ENCODE measurements at regions not wholly inside any gene's neighbourhood (a gene's known extent, or its start where the extent isn't known, plus 50 kb on each side); places are given as distances from the start of the nearest gene placed in this dataset.
"Not testable (repeated sequence)": the region's sequence is repeated elsewhere in the genome, so short reads cannot be mapped to it uniquely, and the experiment has no call there.

DNA sequence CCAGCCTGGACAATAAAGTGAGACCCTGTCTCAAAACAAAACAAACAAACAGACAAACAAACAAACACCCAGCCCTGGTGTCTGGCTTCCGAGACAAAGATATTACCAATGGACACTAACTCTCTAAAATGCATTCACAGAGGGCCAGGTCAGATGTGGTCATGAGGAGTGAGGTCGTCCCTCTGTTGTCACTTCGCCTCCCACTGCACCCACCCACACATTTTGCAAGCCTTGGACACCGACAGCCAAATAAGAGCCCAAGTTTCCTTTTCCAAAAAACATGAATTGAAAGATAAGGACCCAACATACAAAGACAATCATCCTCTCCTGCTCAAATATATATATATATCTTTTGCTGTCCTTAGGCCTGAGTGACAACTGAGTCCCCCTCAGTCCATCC lies 319.9 kb downstream of the TSN start:
- DNase-seq: no peak

DNA sequence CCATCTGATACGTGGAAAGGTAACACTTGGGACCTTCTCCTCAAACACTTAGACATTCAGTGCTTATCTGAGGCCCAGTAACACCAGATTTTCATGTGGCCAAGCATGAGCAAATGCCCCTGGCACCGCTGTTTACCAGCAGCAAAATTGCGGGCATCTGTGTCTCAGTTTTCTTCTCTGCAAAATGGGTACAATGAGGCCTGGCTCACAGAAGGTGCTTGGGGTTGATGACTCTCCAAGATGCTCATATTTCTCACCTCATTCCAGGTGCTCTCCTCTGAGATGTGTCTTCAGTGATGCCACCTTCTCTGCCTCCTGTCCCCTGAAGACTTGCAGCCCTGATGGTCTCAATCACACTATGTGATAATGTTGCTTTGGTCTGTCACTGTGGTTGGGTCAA lies 321.7 kb downstream of the TSN start:
- DNase-seq: no peak

DNA sequence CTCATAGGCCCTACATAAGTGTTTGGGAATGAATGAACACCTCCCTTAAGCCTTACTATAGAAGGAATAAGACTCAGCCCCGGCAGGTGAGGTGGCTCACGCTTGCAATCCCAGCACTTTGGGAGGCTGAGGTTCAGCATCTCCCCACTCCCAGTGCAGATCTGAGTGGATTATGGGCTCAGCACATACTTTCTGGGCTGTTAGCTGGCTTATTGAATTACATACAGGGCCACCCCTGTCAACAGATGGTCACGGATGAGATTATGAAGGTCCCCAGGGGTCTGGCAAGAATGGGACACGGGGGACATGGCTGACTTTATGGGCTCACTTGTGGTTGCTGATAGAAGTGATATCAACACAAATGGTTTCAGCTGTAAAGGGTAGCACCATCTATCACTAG lies 322.3 kb downstream of the TSN start:
- DNase-seq: no peak

DNA sequence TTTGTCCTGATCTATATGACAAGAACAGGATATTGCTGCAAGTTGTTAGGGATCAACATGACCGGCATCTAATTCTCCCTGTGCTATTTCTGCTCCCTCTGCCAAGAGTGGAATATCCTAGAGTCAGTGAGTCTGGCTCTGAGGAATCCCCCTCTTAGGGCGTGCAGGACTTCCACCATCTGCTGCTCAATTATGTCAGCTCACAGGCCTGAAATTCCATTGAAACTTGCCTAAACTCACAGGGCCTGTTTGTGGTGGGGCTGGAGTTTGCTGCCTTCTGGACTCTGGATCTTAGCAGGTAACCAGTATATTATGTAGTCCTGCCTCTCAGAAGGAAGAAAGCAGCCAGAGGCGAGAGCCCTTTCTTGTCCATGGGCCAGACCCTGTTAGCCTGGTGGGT lies 323.0 kb downstream of the TSN start:
- DNase-seq: no peak

DNA sequence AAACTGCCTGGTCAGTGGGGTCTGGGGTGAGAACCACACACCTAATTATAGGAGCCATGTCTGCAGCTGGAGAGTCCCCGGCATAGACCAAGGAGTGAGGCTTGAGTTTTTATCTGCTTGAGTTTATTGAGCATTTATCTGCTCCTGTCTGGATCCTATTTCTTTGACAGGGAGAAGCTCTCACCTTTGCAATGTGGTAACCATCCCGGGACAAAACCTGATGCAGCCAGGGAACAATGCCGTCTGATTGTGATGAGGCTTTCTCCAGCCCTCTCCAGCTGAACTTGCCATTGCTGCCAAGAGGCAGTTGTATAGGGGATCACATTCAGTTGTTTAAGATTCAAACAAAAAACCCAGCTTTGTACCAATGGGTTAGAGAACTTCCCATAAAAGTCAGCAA lies 324.4 kb downstream of the TSN start:
- no peak for DNase-seq

DNA sequence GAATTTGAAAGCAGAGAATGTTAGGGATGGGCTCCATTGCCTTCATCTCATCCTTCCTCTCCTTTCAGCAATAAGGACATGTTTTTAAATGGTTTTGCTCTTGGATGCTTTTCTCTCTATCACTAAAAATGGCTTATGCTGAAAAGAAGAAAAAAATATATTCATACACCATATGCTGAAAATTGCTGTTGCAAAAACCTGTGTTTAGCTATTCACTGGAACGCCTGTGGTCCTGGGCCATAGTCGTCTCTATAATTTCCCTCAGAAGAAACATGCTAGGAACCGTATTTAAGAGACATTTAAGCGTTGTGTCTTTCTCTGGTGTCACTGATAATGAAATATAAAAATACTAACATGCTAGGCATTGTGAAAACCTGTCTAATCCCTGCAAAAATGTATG lies 324.9 kb downstream of the TSN start:
- DNase-seq: no peak

DNA sequence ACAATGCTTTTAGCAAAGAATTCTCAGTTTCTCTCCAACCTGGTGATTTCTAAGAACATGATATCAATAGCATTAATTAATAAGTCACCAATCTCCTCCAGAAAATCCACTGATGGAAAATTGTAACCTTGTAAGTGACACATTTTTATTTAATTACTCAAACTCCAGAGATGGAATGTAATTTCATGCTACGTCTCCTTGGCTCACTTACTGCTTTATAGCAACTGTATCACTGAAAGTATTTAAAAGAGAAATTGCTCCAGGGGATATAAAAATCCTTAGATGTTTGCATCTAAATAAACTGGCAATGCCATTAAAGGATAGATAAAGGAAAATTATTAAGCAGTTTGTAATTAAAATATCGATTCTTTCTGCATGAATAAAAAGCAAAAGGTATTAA lies 325.4 kb downstream of the TSN start:
- no peak for DNase-seq

DNA sequence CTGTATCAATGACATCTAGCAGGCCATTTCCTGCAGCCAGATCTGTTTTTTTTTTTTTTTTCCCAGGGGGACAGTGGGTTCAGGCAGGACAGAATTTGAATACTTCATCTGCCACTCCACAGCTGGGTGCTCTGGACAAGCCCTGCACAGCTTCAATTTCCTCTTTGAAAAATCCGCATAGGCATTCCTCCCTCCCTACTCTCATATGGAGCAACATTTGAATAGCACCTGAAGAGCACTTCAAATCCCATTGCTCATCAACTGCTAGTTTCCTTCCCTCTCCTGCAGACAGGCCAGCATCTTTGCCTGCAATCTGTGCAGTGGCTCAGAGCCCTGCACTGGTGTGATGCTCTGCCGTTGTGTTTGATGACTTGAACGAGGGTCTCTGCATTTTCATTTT lies 326.3 kb downstream of the TSN start:
- no peak for DNase-seq

DNA sequence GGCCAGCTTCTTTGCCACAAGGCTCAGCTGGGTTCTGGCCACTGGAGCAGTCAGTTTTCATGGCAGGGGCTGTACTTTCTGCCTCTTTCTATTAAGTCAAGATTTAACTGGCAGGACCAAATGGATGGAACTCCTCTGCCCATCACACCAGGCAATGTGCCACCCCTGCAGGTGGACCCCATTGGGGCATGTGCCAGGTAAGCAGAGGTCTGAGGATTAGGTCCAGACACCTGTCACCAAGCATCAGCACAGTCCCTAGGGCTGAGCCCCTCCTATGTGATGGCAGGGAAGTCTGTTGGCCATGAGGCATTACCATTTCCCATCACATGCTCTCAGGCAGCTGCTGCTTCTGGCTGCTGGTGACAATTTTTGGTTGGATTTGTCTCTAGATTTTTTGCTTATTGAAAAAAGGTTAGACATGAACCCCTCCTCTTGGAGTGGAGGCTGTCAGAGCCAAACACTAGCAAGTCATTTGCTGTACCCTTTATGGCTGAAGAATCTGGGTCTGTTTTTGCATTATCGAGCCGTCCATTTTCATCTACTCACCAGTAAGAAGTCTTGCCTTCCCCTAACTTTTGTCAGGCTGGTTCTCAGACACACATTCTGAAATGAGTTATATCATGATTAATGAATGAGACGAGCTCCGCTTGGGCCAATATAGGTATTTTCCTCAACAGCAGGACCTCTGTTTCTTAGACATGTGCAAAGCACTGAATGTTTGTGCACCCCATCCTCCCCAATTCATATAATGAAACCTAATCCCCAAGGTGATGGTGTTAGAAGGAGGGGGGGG lies 328.0 kb downstream of the TSN start:
- DNase-seq: no peak

DNA sequence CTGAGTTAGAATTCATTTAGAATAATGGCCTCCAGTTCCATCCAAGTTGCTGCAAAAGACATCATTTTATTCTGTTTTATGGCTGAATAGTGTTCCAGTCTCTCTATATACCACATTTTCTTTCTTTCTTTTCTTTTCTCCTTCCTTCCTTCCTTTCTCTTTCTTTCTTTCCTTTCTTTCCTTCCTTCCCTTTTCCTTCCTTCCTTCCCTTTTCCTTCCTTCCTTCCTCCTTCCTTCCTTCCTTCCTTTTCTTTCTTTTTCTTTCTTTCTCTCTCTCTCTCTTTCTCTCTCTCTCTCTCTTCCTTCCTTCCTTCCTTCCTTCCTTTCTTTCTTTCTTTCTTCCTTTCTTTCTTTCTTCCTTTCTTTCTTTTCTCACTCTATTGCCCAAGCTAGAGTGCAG lies 330.2 kb downstream of the TSN start:
- DNase-seq: not testable (repeated sequence)

DNA sequence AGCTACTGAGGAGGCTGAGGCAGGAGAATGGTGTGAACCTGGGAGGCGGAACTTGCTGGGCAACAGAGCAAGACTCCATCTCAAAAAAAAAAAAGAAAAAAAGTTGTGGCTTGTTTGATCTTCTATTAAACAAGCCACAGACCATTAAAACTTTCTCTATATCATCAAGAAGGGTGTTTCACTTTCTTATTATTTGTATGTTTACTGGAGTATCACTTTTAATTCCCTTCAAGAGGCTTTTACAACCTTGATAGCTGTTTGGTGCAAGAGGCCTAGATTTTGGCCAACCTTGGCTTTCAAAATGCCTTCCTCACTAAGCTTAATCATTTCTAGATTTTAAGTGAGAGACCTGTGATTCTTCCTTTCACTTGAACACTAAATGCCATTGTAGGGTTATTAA lies 339.1 kb downstream of the TSN start:
- DNase-seq: no peak

DNA sequence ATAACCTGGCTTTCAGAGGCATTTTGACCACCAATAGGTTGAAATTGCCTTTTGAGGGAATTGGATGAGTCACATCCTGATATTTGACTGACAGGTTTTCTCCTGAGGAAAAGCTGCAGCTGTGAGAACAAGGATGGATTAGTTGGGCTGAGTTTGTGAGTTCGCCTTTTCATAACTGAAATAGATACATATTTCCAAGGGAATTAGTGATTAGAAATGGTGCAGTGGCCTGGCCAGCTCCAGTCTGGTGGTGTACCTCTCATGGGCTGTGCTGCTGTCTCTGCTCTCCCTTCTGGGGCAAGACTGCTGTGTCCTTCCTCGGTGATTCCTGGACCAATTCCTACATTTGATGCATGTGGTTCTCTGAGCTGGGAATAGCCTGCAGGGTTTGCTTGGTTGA lies 341.3 kb downstream of the TSN start:
- no peak for DNase-seq

DNA sequence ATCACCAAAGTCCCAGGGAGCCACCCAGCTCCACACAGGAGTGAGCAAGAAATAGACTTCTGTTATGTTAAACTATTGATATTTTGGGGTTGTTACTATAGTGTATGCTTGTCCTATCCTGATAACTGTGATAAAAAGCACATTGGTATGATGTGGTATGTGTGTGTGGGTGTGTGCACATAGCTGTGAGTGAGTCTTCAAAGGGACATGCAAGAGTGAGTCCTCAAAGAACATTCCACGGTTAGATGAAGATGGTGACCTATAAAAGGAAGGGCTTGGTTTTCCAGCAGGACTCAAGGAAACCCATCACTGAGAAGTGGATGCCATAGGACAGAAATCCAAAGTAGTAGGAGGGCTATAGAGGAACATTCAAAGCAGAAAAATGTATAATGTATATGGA lies 342.9 kb downstream of the TSN start:
- no peak for DNase-seq

DNA sequence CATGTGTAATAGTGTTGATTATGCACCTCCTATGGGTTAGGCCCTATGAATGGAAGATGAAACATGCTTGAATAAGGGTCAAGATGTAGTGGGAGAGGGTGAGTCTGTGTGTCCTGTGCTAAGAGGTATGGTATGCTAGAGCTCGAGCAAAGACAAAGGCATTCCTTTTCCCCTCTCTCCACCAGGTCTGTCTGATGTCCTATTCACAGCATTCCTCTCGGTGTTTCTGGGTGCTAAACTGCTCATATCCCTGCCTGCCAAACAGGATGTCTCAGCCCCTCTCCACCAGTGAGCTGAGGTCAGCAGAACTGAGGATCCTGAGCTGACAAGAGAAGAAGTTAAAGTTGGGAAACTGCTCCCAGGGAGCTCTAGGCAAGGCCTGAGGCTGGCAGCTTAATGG lies 344.9 kb downstream of the TSN start:
- no peak for DNase-seq

DNA sequence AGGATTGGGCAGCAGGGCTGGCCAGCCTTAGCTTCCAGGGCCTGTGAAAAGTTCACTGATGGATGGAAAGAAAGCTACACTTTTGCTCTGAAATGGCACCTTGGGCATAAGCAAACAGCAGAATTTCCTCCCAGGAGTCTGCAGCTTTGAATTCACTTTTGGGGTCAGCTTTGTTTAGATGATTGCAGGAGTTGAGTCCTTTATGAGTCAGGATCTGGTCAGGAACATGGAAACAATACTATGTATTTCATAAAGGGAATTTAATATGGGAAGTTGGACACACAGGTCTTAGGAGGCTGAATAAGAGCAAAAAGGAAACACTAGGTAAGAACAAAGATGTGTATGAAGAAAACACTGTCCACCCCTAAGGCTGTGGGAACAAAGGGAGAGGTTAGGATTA lies 345.3 kb downstream of the TSN start:
- no peak for DNase-seq

DNA sequence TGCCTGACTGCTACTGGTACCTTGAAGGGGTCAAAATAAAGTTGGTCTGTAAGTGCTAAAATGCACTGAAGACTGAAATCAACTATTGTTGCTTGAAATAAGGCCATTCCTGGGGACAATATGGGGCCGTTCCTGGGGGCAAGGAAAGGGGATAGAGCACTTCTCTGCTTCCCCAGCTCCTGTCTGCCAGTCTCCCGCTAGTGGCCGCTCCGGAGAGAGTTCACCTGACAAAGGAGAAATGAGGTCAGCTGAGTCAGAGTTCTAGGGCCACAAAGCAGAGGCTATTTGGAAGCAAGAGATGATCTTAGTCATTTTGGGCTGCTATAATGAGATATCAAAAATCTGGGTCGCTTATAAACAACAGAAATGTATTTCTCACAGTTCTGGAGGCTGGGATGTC lies 345.9 kb downstream of the TSN start:
- no peak for DNase-seq

DNA sequence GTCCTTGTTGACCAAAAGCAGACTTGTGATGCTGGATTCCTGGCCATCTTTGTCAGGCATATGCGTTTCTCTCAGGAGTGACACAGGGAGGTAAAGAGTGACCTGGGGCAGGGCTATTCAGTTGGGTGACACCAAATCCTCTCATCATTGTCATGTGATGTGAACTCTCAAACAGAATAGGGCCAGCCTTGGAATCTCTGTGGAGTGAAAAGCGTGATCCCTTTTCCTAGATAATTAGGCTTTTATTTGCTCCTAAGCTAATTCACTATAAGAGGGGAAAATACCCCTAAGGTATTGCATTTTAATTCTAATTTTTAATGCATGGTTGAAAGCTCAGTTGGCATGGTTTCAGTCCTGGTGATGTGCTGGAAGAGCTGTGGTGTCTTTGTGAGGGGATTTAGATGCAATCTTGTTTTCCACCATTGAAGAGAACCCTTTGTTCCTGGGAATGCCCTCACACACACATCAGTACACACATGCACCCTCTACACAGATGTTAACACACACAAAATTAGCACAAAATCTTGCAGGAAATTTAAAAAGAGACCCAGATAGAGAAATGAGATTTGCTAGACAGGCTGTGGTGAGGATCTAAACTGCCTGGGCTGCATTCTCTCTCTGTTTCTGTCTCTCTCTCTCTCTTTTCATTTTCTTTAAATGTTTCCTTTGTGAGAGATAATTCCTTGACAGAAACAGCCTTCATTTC lies 349.9 kb downstream of the TSN start:
- DNase-seq: no peak

DNA sequence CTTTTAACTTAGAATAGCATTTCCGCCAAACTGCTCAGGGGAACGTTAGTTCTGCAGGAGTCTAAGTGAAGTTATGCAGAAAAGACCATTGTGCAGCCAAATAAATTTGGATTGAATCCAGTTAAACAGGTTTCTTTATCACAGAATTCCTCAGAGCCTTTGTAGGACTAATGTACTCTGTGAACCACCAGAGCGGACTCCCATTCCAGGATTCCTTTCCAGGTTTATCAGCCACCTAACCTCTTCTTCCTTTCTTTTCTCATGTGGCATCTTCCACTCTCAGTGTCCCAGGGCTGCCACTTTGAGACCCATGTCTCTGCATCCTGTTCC lies 350.4 kb downstream of the TSN start:
- DNase-seq: no peak

DNA sequence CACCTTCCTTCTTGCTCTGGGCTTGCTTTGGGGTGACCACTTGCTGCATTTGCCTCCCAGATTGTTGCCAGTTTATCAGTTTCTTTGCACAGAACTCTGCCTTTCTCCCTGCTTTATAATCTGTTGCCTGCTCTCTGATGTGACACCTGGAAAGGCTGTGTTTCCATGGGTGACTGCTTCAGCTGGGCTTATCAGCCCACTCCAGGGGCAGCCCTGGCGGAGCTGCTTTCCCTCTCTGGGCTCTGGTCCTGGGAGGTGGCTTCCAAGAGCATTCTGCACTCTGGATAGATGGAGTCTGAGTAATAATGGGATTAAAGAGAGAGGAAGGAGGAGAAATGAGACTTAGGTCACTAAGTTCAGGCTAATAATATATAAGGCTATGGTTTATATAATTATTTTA lies 352.7 kb downstream of the TSN start:
- no peak for DNase-seq

DNA sequence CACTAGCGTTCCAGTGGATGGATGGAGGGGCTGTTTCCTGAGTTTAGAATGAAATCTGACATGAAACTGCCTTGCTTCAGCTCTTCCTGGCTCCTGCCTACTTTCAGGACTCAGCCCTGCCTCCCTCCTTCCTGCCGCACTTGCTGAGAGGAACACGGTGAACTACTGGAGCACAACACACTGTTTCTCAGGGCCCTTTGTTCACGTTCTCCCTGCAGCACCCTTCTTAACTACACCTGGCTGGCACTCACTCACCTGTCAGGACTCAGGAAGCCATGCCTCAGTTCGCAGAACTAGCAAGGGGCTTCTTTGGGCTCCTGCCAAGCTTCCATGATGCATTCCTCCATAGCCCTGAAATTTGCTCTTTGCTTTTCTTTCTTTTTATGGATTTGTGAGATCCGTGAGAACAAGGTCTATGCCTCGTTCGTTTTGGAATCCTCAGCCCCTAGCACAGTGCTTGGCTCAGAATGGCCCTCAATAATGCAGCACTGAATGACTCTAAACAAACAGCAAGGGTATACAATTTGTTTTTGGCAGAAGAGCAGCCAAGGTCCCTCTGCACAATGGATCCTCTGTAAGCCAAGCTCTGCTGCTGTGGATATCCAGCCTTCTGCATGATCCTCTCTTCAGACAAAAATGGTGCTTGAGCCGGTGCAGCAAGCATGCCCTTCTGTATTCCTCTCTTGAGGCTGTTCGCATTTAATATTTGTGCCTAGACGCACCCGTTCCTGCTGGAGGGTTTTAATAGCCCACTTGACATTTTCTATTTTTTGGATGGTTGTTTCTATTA lies 357.0 kb downstream of the TSN start:
- no peak for DNase-seq

DNA sequence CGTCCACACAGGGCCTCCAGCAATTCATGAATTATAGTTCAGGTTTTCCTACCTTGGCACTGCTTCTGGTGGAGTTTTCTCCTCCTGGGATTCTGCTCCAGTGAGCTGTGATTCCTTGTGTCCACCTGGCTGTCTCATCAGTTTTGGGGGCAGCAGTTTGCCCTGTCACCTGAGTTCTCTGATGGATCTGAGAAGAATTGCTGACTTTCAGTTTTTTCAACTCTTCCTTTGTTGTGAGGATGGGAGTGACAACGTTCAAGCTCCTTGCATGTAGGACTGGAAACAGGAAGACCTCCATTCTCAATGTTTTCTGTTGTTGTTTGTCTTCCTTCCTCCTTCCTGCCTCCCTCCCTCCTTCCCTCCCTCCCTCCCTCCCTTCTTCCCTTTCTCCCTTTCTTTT lies 359.0 kb downstream of the TSN start:
- DNase-seq: no peak

DNA sequence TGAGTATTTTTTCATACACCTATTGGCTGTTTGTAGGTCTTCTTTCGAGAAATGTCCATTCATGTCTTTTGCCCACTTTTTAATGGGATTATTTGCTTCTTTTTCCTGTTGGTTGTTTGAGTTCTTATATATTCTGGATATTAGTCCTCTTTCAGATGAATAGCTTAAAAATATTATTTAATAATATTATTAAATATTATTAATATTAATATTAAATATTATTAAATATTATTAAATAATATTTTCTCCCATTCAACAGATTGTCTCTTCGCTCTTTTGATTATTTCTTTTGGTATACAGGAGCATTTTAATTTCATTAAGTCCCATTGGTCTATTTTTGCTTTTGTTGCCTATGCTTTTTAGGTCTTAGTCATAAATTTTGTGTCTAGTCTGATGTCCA lies 361.9 kb downstream of the TSN start:
- DNase-seq: no peak

DNA sequence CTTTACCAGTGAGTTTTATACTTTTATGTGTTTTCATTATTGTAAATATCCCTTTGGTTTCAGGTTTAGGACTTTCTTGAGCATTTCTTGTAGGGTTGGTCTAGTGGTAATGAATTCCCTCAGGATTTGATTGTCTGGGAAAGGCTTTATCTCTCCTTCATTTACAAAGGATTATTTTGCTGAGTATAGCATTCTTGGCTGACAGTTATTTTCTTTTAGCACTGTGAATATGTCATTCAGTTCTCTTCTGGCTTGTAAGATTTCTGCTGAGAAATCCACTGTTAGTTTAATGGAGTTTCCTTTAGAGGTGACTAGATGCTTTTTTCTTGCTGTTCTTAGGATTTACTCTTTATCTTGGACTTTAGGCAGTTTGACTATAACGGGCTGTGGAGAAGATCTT lies 373.9 kb downstream of the TSN start:
- DNase-seq: no peak

DNA sequence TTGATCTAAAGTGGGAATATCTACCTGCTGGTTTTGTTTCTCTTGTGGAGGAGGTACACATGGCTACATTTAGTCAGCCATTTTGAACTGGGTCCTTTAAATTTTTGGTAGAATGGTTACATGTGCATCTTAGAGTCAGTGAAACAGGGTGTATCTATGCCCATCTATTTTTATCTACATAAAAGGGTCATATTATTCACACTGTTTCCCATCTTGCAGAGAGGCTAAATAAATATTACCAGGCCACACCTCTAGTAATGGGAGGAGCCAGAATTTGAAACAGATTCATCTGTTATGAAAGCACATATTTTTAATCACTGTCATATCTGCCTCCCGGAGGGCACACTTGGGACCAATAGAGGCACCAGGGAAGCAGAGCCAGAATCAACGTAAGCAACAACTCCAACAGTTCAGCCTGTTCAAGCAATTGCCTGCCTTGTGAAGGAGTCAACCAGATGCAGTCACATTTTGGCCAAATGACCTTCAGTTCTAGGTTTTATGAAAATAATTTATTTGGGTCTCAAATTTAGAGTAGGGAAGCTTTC lies 376.8 kb downstream of the TSN start:
- DNase-seq: no peak

Data from CD4-positive, alpha-beta T cell treated with Interleukin-6 for 4 hours (primary cell).